Epithelial cell of esophagus (primary cell): ENCODE measurements at regions not wholly inside any gene's neighbourhood (a gene's known extent, or its start where the extent isn't known, plus 50 kb on each side); places are given as distances from the start of the nearest gene placed in this dataset.

Experiments used
- DNase-seq: peaks from one replicate; pipeline ENCODE4 v3.0.0; 2010; ENCODE audit warnings: low read depth
- H3K4me3 ChIP-seq: 2 replicates; pipeline ENCODE4 v1.5.1; 2011; ENCODE audit warnings: mild to moderate bottlenecking, low read length, control low read depth
- TF ChIP-seq, protein P1 (sequence below): IDR thresholded peaks from 2 replicates; pipeline ENCODE4 v1.5.1; 2011; ENCODE audit warnings: low read depth, mild to moderate bottlenecking, low read length, control low read depth, inconsistent platforms; ENCODE audit not compliant: insufficient read depth; ENCODE audit errors: missing control alignments

DNA sequence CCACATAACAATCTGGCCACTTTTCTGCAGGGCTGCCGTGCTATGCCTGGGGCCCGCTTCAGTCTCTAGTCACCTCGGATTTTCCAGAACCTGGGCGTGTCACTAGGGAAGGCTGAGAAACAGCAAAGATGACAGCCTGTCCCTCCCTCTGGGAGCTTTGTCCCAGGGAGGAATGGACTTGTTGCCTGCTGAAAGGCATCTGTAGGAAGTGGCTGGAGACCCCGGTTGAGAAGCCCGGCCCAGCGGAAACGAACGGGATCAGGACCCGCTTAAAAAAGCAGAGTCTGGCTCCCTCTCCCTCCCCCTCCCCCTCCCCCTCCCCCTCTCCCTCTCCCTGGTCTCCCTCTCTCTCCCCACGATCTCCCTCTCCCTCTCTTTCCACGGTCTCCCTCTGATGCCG lies 149.5 kb upstream of the ZNF516 start:
- TF ChIP-seq, protein P1, sequence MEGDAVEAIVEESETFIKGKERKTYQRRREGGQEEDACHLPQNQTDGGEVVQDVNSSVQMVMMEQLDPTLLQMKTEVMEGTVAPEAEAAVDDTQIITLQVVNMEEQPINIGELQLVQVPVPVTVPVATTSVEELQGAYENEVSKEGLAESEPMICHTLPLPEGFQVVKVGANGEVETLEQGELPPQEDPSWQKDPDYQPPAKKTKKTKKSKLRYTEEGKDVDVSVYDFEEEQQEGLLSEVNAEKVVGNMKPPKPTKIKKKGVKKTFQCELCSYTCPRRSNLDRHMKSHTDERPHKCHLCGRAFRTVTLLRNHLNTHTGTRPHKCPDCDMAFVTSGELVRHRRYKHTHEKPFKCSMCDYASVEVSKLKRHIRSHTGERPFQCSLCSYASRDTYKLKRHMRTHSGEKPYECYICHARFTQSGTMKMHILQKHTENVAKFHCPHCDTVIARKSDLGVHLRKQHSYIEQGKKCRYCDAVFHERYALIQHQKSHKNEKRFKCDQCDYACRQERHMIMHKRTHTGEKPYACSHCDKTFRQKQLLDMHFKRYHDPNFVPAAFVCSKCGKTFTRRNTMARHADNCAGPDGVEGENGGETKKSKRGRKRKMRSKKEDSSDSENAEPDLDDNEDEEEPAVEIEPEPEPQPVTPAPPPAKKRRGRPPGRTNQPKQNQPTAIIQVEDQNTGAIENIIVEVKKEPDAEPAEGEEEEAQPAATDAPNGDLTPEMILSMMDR: no peak
- DNase-seq: no peak
- no peak overlapping the region for H3K4me3 ChIP-seq

DNA sequence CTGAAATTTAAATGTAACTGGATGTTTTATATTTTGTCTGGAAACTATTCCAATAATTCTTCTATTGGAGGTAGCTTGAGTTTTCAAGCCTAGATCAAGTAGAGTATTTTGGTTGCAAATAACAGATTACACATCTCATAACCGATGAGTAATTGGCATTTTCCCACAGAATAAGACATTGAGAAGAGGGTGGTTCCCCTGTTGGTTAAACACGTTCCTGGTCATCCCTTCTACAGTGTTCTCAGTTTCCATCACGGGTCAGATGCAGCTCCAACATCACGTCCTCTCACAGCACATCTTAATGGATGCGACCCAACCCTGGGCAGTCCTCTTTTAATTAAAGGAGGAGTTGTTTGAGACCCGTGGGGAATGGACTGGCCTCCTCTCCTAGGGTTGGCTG lies 149.0 kb upstream of the ZNF516 start:
- peak; percentile 16 for DNase-seq
- TF ChIP-seq, protein P1: no peak
- no peak overlapping the region for H3K4me3 ChIP-seq

DNA sequence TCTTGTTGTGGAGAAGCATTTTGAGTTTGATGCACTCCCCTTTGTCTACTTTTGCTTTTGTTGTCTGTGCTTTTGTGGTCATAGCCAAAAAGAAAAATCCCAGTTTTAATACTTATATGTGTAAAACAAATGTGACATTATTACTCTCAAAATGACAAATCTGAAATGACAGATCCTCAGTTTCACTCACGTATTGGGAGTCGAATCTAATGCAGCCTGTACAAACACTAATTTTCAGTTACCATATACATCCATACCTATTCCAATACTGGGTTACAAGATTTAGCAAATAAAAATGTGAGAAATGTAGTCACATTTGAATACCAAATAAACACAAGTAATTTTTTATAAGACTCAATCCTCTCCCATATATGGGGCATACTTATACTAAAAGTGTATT lies 148.2 kb upstream of the ZNF516 start:
- DNase-seq: no peak
- TF ChIP-seq, protein P1: no peak
- H3K4me3 ChIP-seq: no peak overlapping the region

DNA sequence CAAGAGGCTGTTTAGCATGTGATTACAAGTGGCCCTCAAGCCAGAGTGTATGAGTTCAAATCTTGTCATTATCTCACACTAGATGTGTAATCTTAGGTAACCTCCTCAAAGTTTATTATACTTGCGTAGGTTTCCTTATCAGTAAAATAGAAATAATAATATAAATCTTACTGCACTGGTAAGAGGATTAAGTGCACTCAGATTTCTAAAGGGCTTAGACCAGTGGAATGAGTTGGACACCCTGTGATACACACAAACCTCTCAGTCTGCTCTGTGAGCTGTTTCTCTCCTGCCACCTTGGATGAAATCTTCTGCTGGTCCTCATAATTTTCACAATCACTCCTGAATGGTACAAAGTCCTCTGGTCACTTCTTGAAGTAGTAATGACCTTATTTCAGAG lies 145.4 kb upstream of the ZNF516 start:
- no peak for DNase-seq
- TF ChIP-seq, protein P1: no peak
- no peak overlapping the region for H3K4me3 ChIP-seq

DNA sequence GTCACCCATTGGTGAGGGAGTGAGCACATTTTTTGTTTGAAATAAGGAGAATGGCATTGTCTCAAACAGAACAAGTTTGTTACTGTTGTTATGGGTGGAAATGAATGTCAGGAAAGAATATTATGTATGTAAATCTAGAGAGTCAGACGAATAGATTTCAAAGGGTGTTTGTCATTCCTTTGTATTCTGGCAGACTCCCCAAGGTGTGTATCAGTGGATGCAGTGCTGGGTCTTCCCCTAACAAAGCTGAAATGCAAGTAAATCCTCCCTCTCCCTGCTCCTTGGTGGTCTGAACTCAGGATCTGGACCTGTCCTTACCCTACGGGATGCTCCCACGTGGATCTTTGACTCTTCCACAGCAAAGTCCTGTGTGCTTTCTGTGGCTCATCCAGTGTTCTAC lies 139.5 kb upstream of the ZNF516 start:
- TF ChIP-seq, protein P1: no peak
- no peak overlapping the region for H3K4me3 ChIP-seq
- no peak for DNase-seq

DNA sequence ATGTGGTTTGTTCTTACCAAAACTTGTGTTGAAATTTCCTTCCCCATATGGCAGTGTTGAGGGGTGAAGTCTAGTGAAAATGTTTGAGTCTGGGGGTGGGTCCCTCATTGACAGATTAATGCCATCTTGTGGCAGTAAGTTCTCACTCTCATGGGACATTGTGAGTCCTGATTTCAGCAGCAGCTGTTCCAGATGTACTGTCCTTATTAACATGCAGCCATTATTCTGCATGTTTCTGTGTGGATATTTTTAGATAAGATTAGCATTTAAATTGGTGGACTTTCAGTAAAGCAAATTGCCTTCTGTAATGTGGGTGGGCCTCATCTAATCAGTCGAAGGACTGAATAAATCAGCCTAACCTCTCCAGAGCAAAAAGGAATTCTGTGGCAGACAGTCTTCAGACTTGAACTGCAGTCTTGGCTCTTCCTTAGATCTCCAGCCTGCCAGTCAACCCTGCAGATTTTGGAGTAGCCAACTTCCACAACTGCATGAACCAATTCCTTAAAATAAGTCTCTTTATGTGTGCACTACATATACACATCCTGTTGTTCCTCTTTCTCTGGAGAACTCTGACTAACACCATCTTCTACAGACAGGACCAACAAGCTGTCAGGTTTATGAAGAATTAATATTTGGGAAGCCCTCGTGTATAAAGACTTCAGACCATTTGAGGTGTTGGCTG lies 138.7 kb upstream of the ZNF516 start:
- TF ChIP-seq, protein P1: no peak
- H3K4me3 ChIP-seq: no peak overlapping the region
- DNase-seq: no peak

DNA sequence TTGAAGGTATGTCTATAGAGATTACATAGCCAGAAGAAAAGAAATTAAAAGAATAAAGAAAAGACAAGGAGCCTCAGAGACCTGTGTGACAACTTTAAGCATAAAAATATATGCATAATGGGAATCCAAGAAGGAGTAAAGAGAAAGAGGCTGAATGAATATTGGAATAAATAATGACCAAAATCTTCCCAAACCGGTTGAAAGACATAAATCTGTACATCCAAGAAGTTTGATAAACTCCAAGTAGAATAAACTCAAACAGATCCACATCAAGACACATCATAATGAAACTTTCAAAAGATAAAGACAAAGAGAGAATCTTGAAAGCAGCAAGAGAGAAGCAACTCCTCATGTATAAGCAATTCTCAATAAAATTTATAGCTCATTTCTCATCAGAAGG lies 132.4 kb upstream of the ZNF516 start:
- DNase-seq: no peak
- TF ChIP-seq, protein P1: no peak

More for the DNA sequence above, 132.4 kb upstream of the ZNF516 start:
- no peak overlapping the region for H3K4me3 ChIP-seq
